Muscle layer of duodenum (tissue), 2 donors: ENCODE measurements at regions not wholly inside any gene's neighbourhood (a gene's known extent, or its start where the extent isn't known, plus 50 kb on each side); places are given as distances from the start of the nearest gene placed in this dataset.

Source experiments
- H3K27ac ChIP-seq: one replicate; pipeline ENCODE4 v1.7.0; 2013; ENCODE audit warnings: mild to moderate bottlenecking, low read length
- H3K27me3 ChIP-seq: one replicate; pipeline ENCODE4 v1.7.0; 2013; ENCODE audit warnings: low read depth, mild to moderate bottlenecking, control low read depth, low read length
- H3K36me3 ChIP-seq, 2 donors: one replicate each; pipeline ENCODE4 v1.7.0; 2013; ENCODE audit warnings: low read length in 2 of 2, control low read depth in 1 of 2, mild to moderate bottlenecking in 1 of 2; ENCODE audit not compliant: insufficient read depth in 2 of 2, control insufficient read depth in 1 of 2
- H3K4me1 ChIP-seq, 2 donors: one replicate each; pipeline ENCODE4 v1.7.0; 2013; ENCODE audit warnings: low read length in 2 of 2, mild to moderate bottlenecking in 2 of 2, control low read depth in 1 of 2, moderate library complexity in 1 of 2; ENCODE audit not compliant: insufficient read depth in 2 of 2, control insufficient read depth in 1 of 2
- H3K4me3 ChIP-seq, 2 donors: one replicate each; pipeline ENCODE4 v1.7.0; 2013; ENCODE audit warnings: low read length in 2 of 2, low read depth in 1 of 2, mild to moderate bottlenecking in 1 of 2
- H3K9me3 ChIP-seq, 2 donors: one replicate each; pipeline ENCODE4 v1.7.0; 2013; ENCODE audit warnings: low read length in 2 of 2, control low read depth in 1 of 2, mild to moderate bottlenecking in 1 of 2; ENCODE audit not compliant: control insufficient read depth in 1 of 2
- donor health status: healthy.

DNA sequence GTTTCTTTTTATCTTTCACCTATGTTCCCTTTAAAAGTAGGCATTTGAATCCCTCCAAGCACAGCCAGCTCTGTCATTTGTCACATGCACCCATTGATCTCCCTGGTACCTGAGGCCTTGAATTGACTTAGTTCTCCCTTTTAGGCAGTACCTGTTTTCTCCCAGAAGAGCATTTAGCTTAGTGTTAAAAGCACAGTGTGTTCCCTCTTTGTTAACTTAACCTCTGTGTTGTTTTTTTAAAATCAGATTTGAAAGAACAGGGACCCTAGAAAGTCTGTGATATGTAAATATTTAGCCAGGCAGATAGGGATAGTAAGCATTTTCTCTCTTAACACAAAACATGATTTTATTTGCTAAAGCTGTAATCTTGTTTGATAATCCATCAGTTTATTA is 113.8 kb upstream of the SPATA31D4 start:
- H3K27ac ChIP-seq, result no peak overlapping the region
- H3K36me3 ChIP-seq, result no peaks in the 10 kb centered on the region
- H3K9me3 ChIP-seq, result no peaks in the 10 kb centered on the region
- H3K4me3 ChIP-seq, result no peak overlapping the region
- peaks cover 0 to 14% of the 10 kb centered on the region in 2 donors for H3K4me1 ChIP-seq
- no peaks in the 10 kb centered on the region for H3K27me3 ChIP-seq

DNA sequence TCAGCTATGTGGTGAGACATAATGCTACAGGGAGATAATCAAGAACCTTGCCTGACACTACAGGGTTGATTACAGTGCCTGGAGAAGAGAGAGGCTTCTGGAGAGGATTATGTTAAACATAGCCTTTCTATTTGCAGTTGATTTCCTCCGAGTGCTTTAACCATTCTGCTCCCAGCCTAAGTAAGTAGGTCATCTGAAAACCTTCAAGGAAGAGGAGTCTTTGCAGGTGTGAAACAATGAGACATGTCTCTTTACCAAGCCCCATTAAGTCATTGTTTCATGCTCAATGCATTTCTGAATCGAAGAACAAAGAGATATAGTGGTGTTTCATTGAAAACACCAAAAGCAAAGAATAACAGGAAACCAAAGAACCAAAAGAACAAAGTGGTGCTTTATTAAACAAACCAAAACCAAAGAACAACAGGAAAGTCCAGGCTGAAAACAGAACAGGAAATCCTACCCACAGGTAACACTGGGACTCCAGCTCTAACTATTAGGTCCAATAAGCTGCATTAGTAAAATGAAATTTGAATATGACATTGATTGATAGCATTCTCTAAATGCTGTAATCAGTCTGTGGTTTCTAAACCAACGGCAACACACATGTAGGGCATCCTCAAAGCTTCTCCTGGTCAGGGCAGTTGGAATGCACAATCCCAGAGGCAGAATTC is 113.3 kb upstream of the SPATA31D4 start:
- Histone ChIP-seq H3K4me3 (no peak overlapping the region), H3K36me3 (no peaks in the 10 kb centered on the region), H3K4me1 (peaks cover 0 to 19% of the 10 kb centered on the region in 2 donors), H3K27me3 (no peaks in the 10 kb centered on the region), H3K27ac (no peak overlapping the region), H3K9me3 (no peaks in the 10 kb centered on the region)

DNA sequence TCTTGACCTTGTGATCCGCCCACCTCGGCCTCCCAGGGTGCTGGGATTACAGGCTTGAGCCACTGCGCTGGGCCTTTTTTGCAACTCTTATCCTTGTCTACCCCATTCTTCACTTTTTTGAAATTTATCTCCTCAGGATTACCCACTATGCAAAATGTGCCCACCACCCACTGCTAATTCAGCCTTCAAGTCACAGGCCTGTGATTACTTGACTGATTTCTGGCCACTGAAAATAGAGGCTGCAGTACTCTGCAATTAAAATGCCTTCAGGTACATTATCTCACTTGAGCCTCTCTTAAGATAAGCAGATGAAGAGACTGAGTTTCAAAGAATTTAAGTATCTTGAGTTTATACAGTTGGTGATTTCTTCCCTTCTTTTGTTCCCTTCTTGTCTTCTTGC is 112.4 kb upstream of the SPATA31D4 start:
- no peaks in the 10 kb centered on the region for H3K9me3 ChIP-seq
- no peak overlapping the region for H3K27ac ChIP-seq
- H3K36me3 ChIP-seq, result no peaks in the 10 kb centered on the region
- H3K4me3 ChIP-seq, result no peak overlapping the region
- no peaks in the 10 kb centered on the region for H3K27me3 ChIP-seq
- peaks cover 0 to 27% of the 10 kb centered on the region in 2 donors for H3K4me1 ChIP-seq

DNA sequence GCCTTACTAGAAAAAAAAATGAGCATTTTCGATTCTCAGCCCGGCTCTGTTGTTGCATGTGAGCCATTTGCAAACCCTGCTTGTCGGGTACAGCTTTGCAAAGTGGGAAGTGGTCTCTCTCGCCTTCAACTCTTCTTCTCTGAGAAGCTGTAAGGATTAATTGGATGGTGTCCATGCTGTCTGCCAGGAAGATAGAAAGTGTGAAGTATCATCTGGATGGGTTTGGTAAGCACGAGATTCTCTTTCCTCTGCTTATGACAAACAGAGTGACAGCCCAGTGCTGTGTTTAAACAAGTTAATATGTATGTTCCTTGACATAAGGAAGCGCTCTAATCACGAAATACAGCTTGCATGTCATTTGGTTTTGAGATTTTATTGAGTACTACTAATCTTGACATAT is 109.1 kb upstream of the SPATA31D4 start:
- Histone ChIP-seq H3K4me3 (no peak overlapping the region), H3K4me1 (peaks cover 0 to 27% of the 10 kb centered on the region in 2 donors), H3K9me3 (no peaks in the 10 kb centered on the region), H3K36me3 (no peaks in the 10 kb centered on the region), H3K27me3 (no peaks in the 10 kb centered on the region), H3K27ac (no peak overlapping the region)

DNA sequence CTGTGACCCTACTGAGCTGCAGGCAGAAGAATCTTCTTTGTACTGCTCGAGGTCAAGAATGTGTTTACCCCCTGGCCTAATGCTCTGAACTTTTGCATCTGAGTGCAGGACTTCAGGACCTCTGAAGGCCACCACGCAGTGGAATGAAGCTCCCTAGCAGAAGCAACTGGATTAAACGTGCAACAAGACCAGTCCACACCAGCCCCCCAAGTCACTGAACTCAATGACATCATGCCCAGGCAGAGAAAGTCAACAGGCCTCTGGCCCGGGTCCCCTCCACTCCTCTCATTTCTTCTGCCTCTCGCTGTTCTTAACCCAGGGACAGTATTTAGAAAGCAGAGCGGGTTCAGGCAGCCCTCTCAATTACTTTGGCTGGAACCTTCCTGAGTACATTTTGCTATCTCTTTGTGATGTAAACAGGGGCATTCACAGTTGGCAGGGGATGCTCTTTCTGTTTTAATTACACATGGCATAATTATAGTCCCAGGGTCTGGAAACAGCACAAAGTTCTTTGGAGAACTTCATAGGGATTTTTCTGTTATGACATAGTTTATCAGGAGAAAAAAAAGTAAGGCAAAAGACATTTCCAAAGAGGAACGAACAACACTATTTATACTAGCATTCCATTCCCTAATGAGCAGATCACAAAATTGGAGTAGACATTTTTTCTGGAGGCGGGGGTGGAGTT is 108.2 kb upstream of the SPATA31D4 start:
- no peak overlapping the region for H3K4me3 ChIP-seq

DNA sequence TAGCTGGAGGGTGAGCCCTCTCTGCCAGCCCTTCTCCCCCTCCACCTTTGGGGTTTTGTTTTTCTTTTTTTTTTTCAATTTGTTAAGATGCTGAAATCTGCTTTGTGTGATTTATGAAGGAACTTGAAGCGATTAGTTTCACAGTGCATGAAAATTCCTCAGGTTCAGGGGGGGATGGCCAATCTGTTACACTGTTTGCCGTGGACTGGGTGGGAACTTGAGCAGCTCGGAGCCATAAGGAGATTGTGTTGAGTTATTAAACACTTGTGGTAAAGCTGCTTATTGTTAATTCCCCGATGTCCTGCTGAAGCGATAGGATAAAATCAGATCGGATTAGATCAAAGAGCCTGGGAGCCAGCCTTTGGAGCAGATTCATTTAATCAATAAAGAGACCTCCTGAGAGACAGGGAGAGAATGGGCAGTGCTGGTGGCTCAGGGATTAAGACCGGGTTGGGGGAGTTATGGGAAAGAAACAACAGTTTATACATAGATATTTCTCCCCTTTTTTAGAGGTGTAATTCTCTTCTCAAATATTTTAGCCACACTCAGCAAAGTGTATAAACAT is 105.8 kb upstream of the SPATA31D4 start:
- Histone ChIP-seq H3K4me3 (no peak overlapping the region), H3K27me3 (no peaks in the 10 kb centered on the region), H3K27ac (no peak overlapping the region), H3K4me1 (peaks cover 0 to 24% of the 10 kb centered on the region in 2 donors), H3K9me3 (no peaks in the 10 kb centered on the region), H3K36me3 (no peaks in the 10 kb centered on the region)

More for the DNA sequence above, 108.2 kb upstream of the SPATA31D4 start:
- Histone ChIP-seq H3K36me3 (no peaks in the 10 kb centered on the region), H3K4me1 (peaks cover 0 to 22% of the 10 kb centered on the region in 2 donors), H3K27me3 (no peaks in the 10 kb centered on the region), H3K27ac (peak overlapping the region; percentile 33), H3K9me3 (no peaks in the 10 kb centered on the region)

DNA sequence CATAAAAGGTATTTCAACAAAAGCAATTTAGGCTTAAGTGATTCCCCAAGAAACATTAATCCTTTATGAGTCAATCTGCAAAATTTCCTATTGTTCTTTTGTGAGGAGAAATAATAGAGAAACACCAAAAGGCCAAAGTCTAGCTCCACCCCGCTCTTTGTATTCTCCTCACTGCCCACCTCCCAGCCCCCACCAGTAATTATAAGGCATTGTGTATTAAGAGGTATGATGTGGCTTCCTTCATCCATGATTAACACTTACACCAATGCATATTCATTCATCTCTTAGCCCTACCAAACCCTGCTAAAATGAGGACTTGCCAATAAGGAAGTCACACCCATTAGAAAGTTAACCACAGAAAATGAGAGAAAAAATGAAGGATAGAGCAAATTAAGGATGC is 105.3 kb upstream of the SPATA31D4 start:
- no peaks in the 10 kb centered on the region for H3K9me3 ChIP-seq
- no peaks in the 10 kb centered on the region for H3K36me3 ChIP-seq
- peaks cover 0 to 28% of the 10 kb centered on the region in 2 donors for H3K4me1 ChIP-seq
- no peak overlapping the region for H3K4me3 ChIP-seq
- no peaks in the 10 kb centered on the region for H3K27me3 ChIP-seq
- H3K27ac ChIP-seq, result no peak overlapping the region

DNA sequence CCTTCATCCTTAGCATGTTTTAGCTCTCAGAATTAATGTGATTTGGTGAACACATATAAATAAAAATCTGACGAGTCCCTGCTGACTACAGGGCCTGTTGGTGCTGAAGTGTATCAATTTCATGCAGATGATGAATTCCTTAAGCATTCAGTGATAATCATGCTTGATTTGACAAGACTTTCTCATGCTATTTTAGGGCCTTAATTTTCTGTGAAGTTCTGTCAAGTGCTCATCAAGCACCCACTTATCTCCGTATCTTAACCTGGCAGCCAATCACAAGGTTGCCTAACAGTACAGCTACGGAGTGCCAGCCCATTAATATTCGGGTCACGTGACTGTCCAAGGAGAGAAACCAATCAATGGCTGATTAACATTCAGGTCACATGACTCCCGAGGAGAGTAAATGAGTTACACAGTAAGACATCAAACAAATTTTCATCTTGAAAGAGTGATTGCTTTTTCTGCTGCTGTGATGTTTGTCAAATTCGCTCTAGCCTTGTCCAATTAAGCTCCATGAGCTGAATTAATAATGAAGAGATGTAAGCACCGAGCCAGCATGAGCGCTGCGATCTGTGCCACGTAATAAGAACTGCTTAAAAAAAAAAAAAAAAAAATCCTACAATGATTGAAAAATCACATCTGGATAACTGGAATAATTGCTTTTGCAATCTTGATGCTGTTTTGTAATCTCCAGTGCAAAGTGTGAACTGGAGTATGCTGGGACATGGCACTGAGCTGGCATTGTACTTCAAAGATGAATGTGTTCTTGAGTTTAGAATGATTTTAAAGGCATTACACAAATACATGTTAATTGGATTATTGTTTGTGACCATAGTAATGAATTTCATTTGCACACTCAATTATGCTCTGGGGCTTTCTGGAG is 104.3 kb upstream of the SPATA31D4 start:
- H3K4me1 ChIP-seq, result peaks cover 0 to 37% of the 10 kb centered on the region in 2 donors
- no peak overlapping the region for H3K4me3 ChIP-seq
- H3K9me3 ChIP-seq, result no peaks in the 10 kb centered on the region
- no peaks in the 10 kb centered on the region for H3K36me3 ChIP-seq
- no peaks in the 10 kb centered on the region for H3K27me3 ChIP-seq
- no peak overlapping the region for H3K27ac ChIP-seq

DNA sequence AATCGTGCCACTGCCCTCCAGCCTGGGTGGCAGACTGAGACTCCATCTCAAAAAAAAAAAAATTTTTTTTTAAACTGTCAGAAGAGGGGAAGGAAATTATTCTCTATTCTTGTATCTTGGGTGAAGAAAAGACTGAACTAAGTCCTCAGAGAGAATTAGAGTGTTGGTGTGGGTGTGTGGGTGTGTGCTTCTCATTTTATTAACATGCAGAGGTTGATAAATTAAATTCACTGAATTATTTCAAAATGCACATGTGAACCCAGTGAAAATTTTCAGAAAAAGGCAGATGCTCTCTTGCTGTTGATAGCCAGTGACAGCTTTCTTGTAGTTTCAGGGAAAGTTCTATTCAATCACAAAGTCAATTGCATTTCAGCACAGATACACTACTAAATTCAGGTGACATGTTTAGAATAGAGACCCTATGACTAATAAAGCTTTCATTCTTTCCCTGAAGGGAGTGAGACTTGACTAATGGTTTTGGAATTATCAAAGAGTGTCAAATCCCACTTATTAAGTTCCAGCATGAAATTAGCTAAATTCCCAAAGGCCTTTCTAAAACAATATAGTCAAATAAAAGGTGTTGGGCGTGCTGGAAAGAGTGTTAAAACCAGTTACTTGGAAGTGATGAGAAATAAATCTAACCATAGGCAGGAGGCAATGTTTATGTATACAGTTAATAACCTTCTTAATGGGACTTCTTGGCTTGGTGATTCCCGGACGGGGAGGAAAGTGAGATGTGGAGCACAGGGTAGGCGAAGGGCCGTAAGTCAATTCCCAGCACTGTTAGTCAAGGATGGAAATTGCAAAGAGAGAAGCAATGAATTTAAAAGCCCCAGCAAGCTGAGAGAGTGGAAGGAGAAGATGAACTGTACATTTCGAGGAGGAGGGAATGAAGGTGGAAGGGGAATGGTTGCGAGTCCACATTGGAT is 103.2 kb upstream of the SPATA31D4 start:
- Histone ChIP-seq H3K27me3 (no peaks in the 10 kb centered on the region), H3K27ac (no peak overlapping the region), H3K4me1 (peaks cover 0 to 34% of the 10 kb centered on the region in 2 donors), H3K4me3 (no peak overlapping the region), H3K36me3 (no peaks in the 10 kb centered on the region), H3K9me3 (no peaks in the 10 kb centered on the region)

DNA sequence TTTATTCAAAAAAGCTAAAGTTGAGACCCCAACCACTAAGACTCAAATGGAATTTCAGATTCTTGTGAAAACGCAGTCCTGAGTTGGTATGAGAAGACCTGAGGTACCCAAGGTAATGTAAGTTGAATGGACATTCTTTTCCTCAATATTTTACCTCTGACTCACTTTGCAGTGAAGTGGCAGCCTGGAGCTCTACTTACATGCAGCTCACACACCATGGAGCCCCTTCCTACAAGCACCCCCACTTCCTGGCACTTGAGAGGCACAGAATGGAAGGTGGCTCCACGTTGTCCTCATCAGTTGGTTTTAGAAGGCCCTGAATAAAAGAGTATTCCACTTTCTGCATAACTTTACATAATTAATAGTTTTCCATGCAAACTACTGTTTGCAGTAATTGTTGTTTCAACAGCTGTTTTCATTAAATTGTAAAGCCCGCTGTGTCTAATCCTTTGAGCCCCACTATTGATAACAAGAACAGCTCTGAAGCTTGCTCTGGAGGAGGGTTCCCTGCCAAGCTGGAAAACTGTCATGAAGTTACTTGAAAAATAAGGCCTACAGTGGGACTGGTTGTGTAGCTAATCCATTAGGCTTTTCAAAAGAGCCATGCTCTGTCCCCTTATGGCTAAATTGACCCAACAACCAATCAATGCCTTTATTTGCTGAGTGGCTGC is 102.2 kb upstream of the SPATA31D4 start:
- Histone ChIP-seq H3K4me1 (peaks cover 0 to 26% of the 10 kb centered on the region in 2 donors), H3K27ac (peak overlapping the region; percentile 40), H3K9me3 (no peaks in the 10 kb centered on the region), H3K36me3 (no peaks in the 10 kb centered on the region), H3K4me3 (no peak overlapping the region), H3K27me3 (no peaks in the 10 kb centered on the region)
